K562 (cell line): ENCODE measurements at regions not wholly inside any gene's neighbourhood (a gene's known extent, or its start where the extent isn't known, plus 50 kb on each side); places are given as distances from the start of the nearest gene placed in this dataset.

Source experiments
- ATAC-seq: fragments of 200-7000 bp; cut with Tn5 transposase; 3 replicates; pipeline ENCODE4 v1.9.1; 2020; ENCODE audit warnings: moderate library complexity
- BruUV-seq: library from RNA; stranded (reverse); fragments of 400-500 nt; replicated peaks from 2 replicates; lab custom pipeline; 2021; lab: Mats Ljungman, UMichigan
- CTCF ChIA-PET: fragments of 300-600 bp; formaldehyde crosslinking; extraction: SDS; loops from one replicate; lab custom pipeline; 2021; ENCODE audit warnings: low intra/inter-chr PET ratio; lab: Yijun Ruan, JAX
- POLR2A ChIA-PET: fragments of 300-600, 350-650 bp; sonication (Branson Sonifier 250); formaldehyde crosslinking; extraction: SDS; loops from one replicate; lab custom pipeline; 2021; ENCODE audit warnings: antibody characterized with exemption, inconsistent platforms; lab: Yijun Ruan, JAX
- DNase-seq, 4 experiments: peaks; one replicate each; pipeline versions ENCODE4 v3.0.0 to v3.0.0-alpha.2; 2011 to 2018; ENCODE audit warnings: low spot score in 3 of 4, mixed read lengths in 3 of 4; ENCODE audit errors: extremely low read depth in 1 of 4
- FAIRE-seq: peaks from 2 replicates; lab custom pipeline; 2011; peaks lifted over from hg19 to GRCh38; lab: Jason Lieb, UNC
- H2AFZ ChIP-seq: 2 replicates; pipeline ENCODE4 v1.6.0; 2011; ENCODE audit warnings: low read depth, low read length, control low read depth, inconsistent platforms
- H3K27ac ChIP-seq: fragments of 200-600 bp; 3 replicates; pipeline ENCODE4 v1.8.0; 2011; ENCODE audit warnings: low read depth, mild to moderate bottlenecking, control low read depth, inconsistent platforms, low read length, moderate library complexity, mixed read lengths; ENCODE audit errors: extremely low read depth
- H3K27me3 ChIP-seq, 2 experiments: fragments of 300-600 bp in 1 of 2; 2 replicates in 1 of 2; 3 replicates in 1 of 2; pipeline versions ENCODE4 v1.6.0 to v1.8.0; 2011; ENCODE audit warnings: inconsistent platforms in 2 of 2, low read length in 2 of 2, mild to moderate bottlenecking in 1 of 2, mixed read lengths in 1 of 2, moderate library complexity in 1 of 2; ENCODE audit not compliant: control insufficient read depth in 2 of 2, insufficient read depth in 2 of 2
- H3K36me3 ChIP-seq: fragments of 300-600 bp; 3 replicates; pipeline ENCODE4 v1.8.0; 2011; ENCODE audit warnings: mild to moderate bottlenecking, low read length, inconsistent platforms; ENCODE audit not compliant: control insufficient read depth, insufficient read depth
- H3K4me1 ChIP-seq, 2 experiments: fragments of 200-600 bp in 1 of 2; replicated peaks in 1 of 2; 2 replicates in 1 of 2; 3 replicates in 1 of 2; pipeline versions ENCODE4 v1.5.1 to v1.8.0; 2011; ENCODE audit warnings: inconsistent platforms in 2 of 2, low read length in 2 of 2, mild to moderate bottlenecking in 1 of 2, mixed read lengths in 1 of 2, moderate library complexity in 1 of 2; ENCODE audit not compliant: control insufficient read depth in 2 of 2, insufficient read depth in 2 of 2
- H3K4me2 ChIP-seq: 2 replicates; pipeline ENCODE4 v1.6.1; 2011; ENCODE audit warnings: low read length, control low read depth, inconsistent platforms, mixed read lengths; ENCODE audit not compliant: insufficient read depth
- H3K4me3 ChIP-seq: fragments of 200-600 bp; sonication (generic), shearing (Covaris generic); 2 replicates; pipeline ENCODE4 v1.5.1; 2016; ENCODE audit warnings: control low read depth, inconsistent platforms
- H3K79me2 ChIP-seq: fragments of 200-600 bp; 3 replicates; pipeline ENCODE4 v1.8.0; 2011; ENCODE audit warnings: low read length, inconsistent platforms; ENCODE audit not compliant: control insufficient read depth, insufficient read depth
- H3K9ac ChIP-seq, 2 experiments: 2 replicates each; pipeline versions ENCODE4 v1.6.0 to v1.6.1; 2011; ENCODE audit warnings: low read depth in 2 of 2, low read length in 2 of 2, control low read depth in 1 of 2, inconsistent platforms in 1 of 2, mild to moderate bottlenecking in 1 of 2, mixed read lengths in 1 of 2; ENCODE audit not compliant: insufficient read depth in 1 of 2
- H3K9me1 ChIP-seq: one replicate; pipeline ENCODE4 v1.6.0; 2011; ENCODE audit warnings: inconsistent platforms, mild to moderate bottlenecking, low read length, moderate library complexity; ENCODE audit not compliant: control insufficient read depth, insufficient read depth
- H3K9me3 ChIP-seq: replicated peaks from 2 replicates; pipeline ENCODE4 v1.5.1; 2011; ENCODE audit warnings: low read depth, low read length, inconsistent platforms; ENCODE audit not compliant: control insufficient read depth, insufficient read depth
- H4K20me1 ChIP-seq: replicated peaks from 2 replicates; pipeline ENCODE4 v1.6.1; 2011; ENCODE audit warnings: low read length, inconsistent platforms, mixed read lengths; ENCODE audit not compliant: control insufficient read depth, insufficient read depth
- BMI1 ChIP-seq: fragments of 150-350 bp; IDR thresholded peaks from 2 replicates; pipeline ENCODE4 v1.6.1; 2014; ENCODE audit warnings: low read length
- CCAR2 ChIP-seq: fragments of 200-400 bp; formaldehyde crosslinking; IDR thresholded peaks from 2 replicates; pipeline ENCODE4 v1.6.1; 2017; ENCODE audit warnings: mild to moderate bottlenecking, low read depth, low read length
- CGGBP1 ChIP-seq: fragments of 250-450 bp; sonication (Bioruptor Pico); IDR thresholded peaks from 2 replicates; pipeline ENCODE4 v1.9.0; 2021; ENCODE audit warnings: mild to moderate bottlenecking
- EHMT2 ChIP-seq: fragments of 450-650 bp; IDR thresholded peaks from 2 replicates; pipeline ENCODE4 v1.6.1; 2018; ENCODE audit warnings: antibody characterized with exemption
- ETS1 ChIP-seq: conservative IDR thresholded peaks from 2 replicates; pipeline ENCODE4 v1.6.1; 2011; ENCODE audit warnings: low read depth, mild to moderate bottlenecking, low read length; ENCODE audit not compliant: control insufficient read depth
- HNRNPL ChIP-seq: fragments of 200-400 bp; formaldehyde crosslinking; IDR thresholded peaks from 2 replicates; pipeline ENCODE4 v1.6.1; 2017; ENCODE audit warnings: low read depth, mild to moderate bottlenecking, low read length
- KLF16 ChIP-seq: IDR thresholded peaks from 2 replicates; pipeline ENCODE4 v1.6.1; 2016; ENCODE audit warnings: antibody characterized with exemption
- MEF2A ChIP-seq: IDR thresholded peaks from 2 replicates; pipeline ENCODE4 v1.6.1; 2011; ENCODE audit warnings: low read depth, mild to moderate bottlenecking, low read length, moderate library complexity; ENCODE audit not compliant: control insufficient read depth
- NFRKB ChIP-seq: fragments of 450-650 bp; IDR thresholded peaks from 2 replicates; pipeline ENCODE4 v1.6.1; 2016; ENCODE audit warnings: low read depth
- NUFIP1 ChIP-seq: fragments of 450-650 bp; IDR thresholded peaks from 2 replicates; pipeline ENCODE4 v1.6.1; 2018; ENCODE audit not compliant: partially characterized antibody
- POLR2B ChIP-seq: fragments of 450-650 bp; IDR thresholded peaks from 2 replicates; pipeline ENCODE4 v1.6.1; 2018; ENCODE audit warnings: low read depth; ENCODE audit not compliant: partially characterized antibody
- TAF15 ChIP-seq: fragments of 200-400 bp; formaldehyde crosslinking; IDR thresholded peaks from 2 replicates; pipeline ENCODE4 v1.6.1; 2017; ENCODE audit warnings: mild to moderate bottlenecking, low read depth, low read length, moderate library complexity
- TCFL5 ChIP-seq: fragments of 250-450 bp; sonication (Bioruptor Pico); conservative IDR thresholded peaks from 2 replicates; pipeline ENCODE4 v1.6.1; 2021; ENCODE audit warnings: mild to moderate bottlenecking, moderate library complexity, matching md5 sums
- TEAD2 ChIP-seq: fragments of 450-650 bp; IDR thresholded peaks from 2 replicates; pipeline ENCODE4 v1.6.1; 2016; ENCODE audit warnings: missing genetic modification characterization, control low read depth, missing compliant biosample characterization
- U2AF1 ChIP-seq: fragments of 200-400 bp; formaldehyde crosslinking; optimal IDR thresholded peaks from 2 replicates; pipeline ENCODE3; 2017; ENCODE audit warnings: mild to moderate bottlenecking, low read depth, low read length, moderate library complexity
- ZBTB2 ChIP-seq: fragments of 450-650 bp; IDR thresholded peaks from 2 replicates; pipeline ENCODE4 v1.6.1; 2016; ENCODE audit warnings: antibody characterized with exemption
- ZNF143 ChIP-seq: sonication (generic); formaldehyde crosslinking; IDR thresholded peaks from 2 replicates; pipeline ENCODE4 v1.9.0; 2022; ENCODE audit warnings: mild to moderate bottlenecking, missing genetic modification reagents
- ZNF217 ChIP-seq: sonication (generic); formaldehyde crosslinking; IDR thresholded peaks from 2 replicates; pipeline ENCODE4 v1.8.0; 2022; ENCODE audit warnings: mild to moderate bottlenecking, missing genetic modification reagents
- ZNF3 ChIP-seq: fragments of 250-450 bp; sonication (Bioruptor Pico); IDR thresholded peaks from 2 replicates; pipeline ENCODE4 v1.5.0; 2021; ENCODE audit warnings: mild to moderate bottlenecking, moderate library complexity
- WGBS: fragments of 100-300 bp; shearing (Covaris generic); methylation state at CpG from one replicate; pipeline ENCODE4 v1.1.6; 2016; ENCODE audit warnings: low coverage, mixed read lengths; ENCODE audit not compliant: insufficient coverage; ENCODE audit errors: missing lambda C conversion rate; 5-methylcytosine and 5-hydroxymethylcytosine counted together
- in situ Hi-C: fragments of 300-500 bp; cut with MboI; formaldehyde crosslinking; loops from 4 replicates; pipeline ENCODE4 v1.15.0; 2018; ENCODE audit warnings: inconsistent platforms, mixed read lengths
- intact Hi-C: fragments of 100-400 bp; cut with micrococcal nuclease; formaldehyde crosslinking; loops from 2 replicates; pipeline ENCODE4 v1.14.2; 2022

- no peak for FAIRE-seq
- H4K20me1 ChIP-seq: no peaks in the 10 kb centered on the region
- H3K4me1 ChIP-seq: no peaks in the 10 kb centered on the region
- no peaks in the 10 kb centered on the region for H3K9me3 ChIP-seq
- H3K4me3 ChIP-seq: no peak overlapping the region
- H3K36me3 ChIP-seq: no peaks in the 10 kb centered on the region
- CTCF ChIA-PET: no interaction called here
- H2AFZ ChIP-seq: no peak overlapping the region
- no TSS peak for BruUV-seq
- TF ChIP-seq MEF2A (no peak), ZNF3 (CRISPR knock-in tag) (no peak), NFRKB (no peak), EHMT2 (no peak), TCFL5 (CRISPR knock-in tag) (no peak), CGGBP1 (CRISPR knock-in tag) (no peak), ZNF217 (no peak), U2AF1 (no peak), ZBTB2 (no peak), CCAR2 (no peak), TAF15 (no peak), TEAD2 (tag) (no peak), ETS1 (no peak), POLR2B (no peak), KLF16 (no peak), NUFIP1 (no peak), ZNF143 (no peak), HNRNPL (no peak), BMI1 (no peak)
- TF ChIP-seq, all 486 proteins: peak for 0
- DNase-seq (no peak), ATAC-seq (no peak)
- H3K9ac ChIP-seq: no peak overlapping the region
- no peaks in the 10 kb centered on the region for H3K9me1 ChIP-seq
- POLR2A ChIA-PET: interaction anchor here (0.7 kb wide), 1 partner anchor 76 kb away, joined by 5 read pairs; no protein-coding TSS in a partner anchor
- intact Hi-C loops: no loop called here
- H3K27ac ChIP-seq: no peak overlapping the region
- H3K79me2 ChIP-seq: no peaks in the 10 kb centered on the region
- no peak overlapping the region for H3K4me2 ChIP-seq
- in situ Hi-C loops: no loop called here
- WGBS: 0% methylated on average over 1 of the region's 1 CpG
- no peaks in the 10 kb centered on the region for H3K27me3 ChIP-seq
Observed at GRCh38 chr18:39648616-39649015, 2083.0 kb upstream of the CELF4 start.
